ENCODE measurements at regions not wholly inside any gene's neighbourhood (a gene's known extent, or its start where the extent isn't known, plus 50 kb on each side); places are given as distances from the start of the nearest gene placed in this dataset.

DNA sequence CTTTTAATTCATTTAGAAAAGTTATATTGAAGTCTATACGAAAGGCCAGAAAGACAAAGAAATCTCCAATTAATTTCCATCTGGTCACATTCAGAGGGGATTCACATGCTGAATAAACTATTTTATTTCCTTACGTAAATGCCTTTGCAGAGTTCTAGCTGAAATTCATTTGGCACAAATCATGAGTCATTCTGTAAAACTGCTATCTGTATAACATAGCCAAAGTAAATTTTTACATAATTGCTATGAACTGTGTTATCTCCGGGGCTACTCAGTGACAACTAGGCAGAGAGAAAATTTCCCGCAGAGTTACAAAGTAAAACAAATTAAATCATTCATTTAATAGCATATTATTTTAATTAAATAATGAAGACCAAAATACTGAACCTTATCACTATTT, 463.2 kb upstream of the ADAMTS16 start:
- no peaks in the 10 kb centered on the region for H3K9me3 ChIP-seq (ENCODE audit: control insufficient read depth, low read depth, low read length)
- no peaks in the 10 kb centered on the region for H3K27me3 ChIP-seq (ENCODE audit: control insufficient read depth, insufficient read depth, low read length)
- no peak overlapping the region for H3K27ac ChIP-seq (ENCODE audit: low read length)
- H3K4me1 ChIP-seq (ENCODE audit: control insufficient read depth, low read depth, low read length): no peaks in the 10 kb centered on the region
- no peaks in the 10 kb centered on the region for H3K36me3 ChIP-seq (ENCODE audit: control insufficient read depth, low read depth, low read length)
- H3K4me3 ChIP-seq (ENCODE audit: low read length): no peak overlapping the region
- no peak overlapping the region for H3K9ac ChIP-seq (ENCODE audit: low read length)

DNA sequence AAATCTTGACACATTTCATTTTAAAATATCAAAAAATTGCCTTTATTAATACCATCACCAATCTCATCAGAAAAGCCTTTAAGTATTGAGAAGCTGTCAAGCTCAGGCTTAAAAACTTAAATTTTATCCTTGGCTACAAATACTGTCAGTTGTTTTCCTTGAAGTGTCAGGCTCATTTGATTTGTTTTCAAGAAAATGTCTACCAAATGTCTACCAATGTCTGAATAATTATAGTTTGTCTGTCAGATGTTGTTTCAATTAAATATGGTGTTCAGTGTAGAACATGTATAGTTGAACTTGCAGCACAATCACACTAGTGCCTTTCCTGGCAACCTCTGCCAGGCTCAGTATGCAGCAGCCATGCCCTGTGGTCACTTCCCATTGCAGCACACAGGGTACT, 455.2 kb upstream of the ADAMTS16 start:
- Histone ChIP-seq H3K4me1 (ENCODE audit: control insufficient read depth, low read depth, low read length) (no peaks in the 10 kb centered on the region), H3K27me3 (ENCODE audit: control insufficient read depth, insufficient read depth, low read length) (no peaks in the 10 kb centered on the region), H3K27ac (ENCODE audit: low read length) (no peak overlapping the region), H3K36me3 (ENCODE audit: control insufficient read depth, low read depth, low read length) (no peaks in the 10 kb centered on the region), H3K9ac (ENCODE audit: low read length) (no peak overlapping the region), H3K4me3 (ENCODE audit: low read length) (no peak overlapping the region), H3K9me3 (ENCODE audit: control insufficient read depth, low read depth, low read length) (no peaks in the 10 kb centered on the region)

DNA sequence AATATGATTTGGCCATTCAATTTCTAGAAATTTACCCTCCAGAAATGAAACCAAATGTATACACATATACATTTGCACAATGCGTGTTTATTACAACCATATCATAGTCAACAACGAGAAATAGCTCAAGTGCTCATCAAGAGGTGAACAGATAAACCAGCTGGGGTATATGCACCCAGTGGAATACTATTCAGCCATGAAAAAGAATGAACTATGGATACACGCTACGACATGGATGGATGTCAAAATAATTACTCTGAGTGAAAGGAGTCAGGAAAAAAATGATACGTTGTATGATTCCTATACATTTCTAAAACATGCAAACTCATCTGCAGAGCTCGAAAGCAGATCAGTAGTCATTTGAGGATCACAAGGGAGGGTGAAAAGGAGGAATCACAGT, 441.5 kb upstream of the ADAMTS16 start:
- no peak overlapping the region for H3K4me3 ChIP-seq (ENCODE audit: low read length)
- no peaks in the 10 kb centered on the region for H3K9me3 ChIP-seq (ENCODE audit: control insufficient read depth, low read depth, low read length)
- H3K4me1 ChIP-seq (ENCODE audit: control insufficient read depth, low read depth, low read length): no peaks in the 10 kb centered on the region
- no peaks in the 10 kb centered on the region for H3K36me3 ChIP-seq (ENCODE audit: control insufficient read depth, low read depth, low read length)
- H3K27ac ChIP-seq (ENCODE audit: low read length): no peak overlapping the region
- H3K27me3 ChIP-seq (ENCODE audit: control insufficient read depth, insufficient read depth, low read length): no peaks in the 10 kb centered on the region
- no peak overlapping the region for H3K9ac ChIP-seq (ENCODE audit: low read length)

DNA sequence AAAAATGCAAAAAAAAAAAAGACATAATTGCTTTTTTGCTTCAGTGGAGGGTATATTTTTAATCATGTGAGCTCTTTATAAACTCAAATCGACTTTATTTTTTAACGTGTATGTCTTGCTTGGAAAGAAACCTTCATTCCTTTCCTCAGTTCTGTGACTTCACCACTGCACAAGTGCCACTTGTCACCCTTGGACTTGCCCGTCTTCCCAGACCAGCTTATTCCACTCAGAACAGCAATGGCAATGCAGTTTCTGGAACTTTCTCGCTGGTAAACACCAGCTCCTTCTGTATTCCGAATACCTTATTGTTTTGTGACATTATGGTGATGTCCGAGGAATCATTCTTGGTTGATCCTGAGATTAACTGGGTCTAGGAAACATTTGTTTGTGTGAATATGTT, 440.5 kb upstream of the ADAMTS16 start:
- Histone ChIP-seq H3K36me3 (ENCODE audit: control insufficient read depth, low read depth, low read length) (no peaks in the 10 kb centered on the region), H3K9ac (ENCODE audit: low read length) (no peak overlapping the region), H3K4me1 (ENCODE audit: control insufficient read depth, low read depth, low read length) (no peaks in the 10 kb centered on the region), H3K27me3 (ENCODE audit: control insufficient read depth, insufficient read depth, low read length) (no peaks in the 10 kb centered on the region), H3K4me3 (ENCODE audit: low read length) (no peak overlapping the region), H3K27ac (ENCODE audit: low read length) (no peak overlapping the region), H3K9me3 (ENCODE audit: control insufficient read depth, low read depth, low read length) (no peaks in the 10 kb centered on the region)

DNA sequence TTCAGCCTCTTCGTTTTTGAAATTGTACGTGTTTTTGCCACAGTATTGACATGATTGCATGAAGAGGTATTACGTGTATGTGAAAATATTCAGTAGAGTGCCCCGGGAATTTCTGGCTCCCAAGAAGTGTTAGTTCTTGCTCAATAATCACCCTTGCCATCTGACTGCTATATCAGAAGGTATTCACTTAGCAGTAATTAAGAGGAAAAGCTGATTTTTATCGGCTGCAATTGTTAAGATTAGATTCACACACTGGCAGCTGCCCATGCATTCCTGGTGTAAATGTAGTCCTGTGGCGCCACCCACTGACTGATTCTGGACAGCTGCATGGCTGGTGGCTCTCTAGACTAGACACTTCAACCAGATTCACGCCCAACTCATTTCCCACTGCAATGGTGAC, 440.1 kb upstream of the ADAMTS16 start:
- H3K9ac ChIP-seq (ENCODE audit: low read length): no peak overlapping the region
- H3K27me3 ChIP-seq (ENCODE audit: control insufficient read depth, insufficient read depth, low read length): no peaks in the 10 kb centered on the region
- H3K36me3 ChIP-seq (ENCODE audit: control insufficient read depth, low read depth, low read length): no peaks in the 10 kb centered on the region
- no peak overlapping the region for H3K27ac ChIP-seq (ENCODE audit: low read length)
- H3K4me3 ChIP-seq (ENCODE audit: low read length): no peak overlapping the region
- H3K4me1 ChIP-seq (ENCODE audit: control insufficient read depth, low read depth, low read length): no peaks in the 10 kb centered on the region
- H3K9me3 ChIP-seq (ENCODE audit: control insufficient read depth, low read depth, low read length): no peaks in the 10 kb centered on the region

DNA sequence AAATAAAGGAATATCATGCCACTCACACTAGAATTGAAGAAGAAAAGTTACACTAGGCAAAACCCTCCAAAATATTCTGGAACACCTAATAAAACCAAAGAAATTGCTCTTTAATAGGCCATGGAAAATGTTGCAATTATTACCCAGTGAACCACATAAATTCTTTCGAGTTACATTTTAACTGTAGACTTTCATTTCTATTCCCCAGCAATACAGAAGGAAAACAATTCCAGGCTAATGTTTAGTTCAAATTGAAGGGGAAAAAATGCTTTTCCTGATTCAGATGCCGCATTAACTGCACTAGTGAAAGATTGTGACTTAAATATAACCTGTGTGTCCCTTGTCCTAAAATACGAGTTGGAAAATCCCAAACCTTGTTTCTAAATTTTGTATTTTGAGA, 439.3 kb upstream of the ADAMTS16 start:
- H3K27ac ChIP-seq (ENCODE audit: low read length): no peak overlapping the region
- no peak overlapping the region for H3K9ac ChIP-seq (ENCODE audit: low read length)
- H3K9me3 ChIP-seq (ENCODE audit: control insufficient read depth, low read depth, low read length): no peaks in the 10 kb centered on the region
- H3K36me3 ChIP-seq (ENCODE audit: control insufficient read depth, low read depth, low read length): no peaks in the 10 kb centered on the region
- H3K4me1 ChIP-seq (ENCODE audit: control insufficient read depth, low read depth, low read length): no peaks in the 10 kb centered on the region
- H3K4me3 ChIP-seq (ENCODE audit: low read length): no peak overlapping the region
- H3K27me3 ChIP-seq (ENCODE audit: control insufficient read depth, insufficient read depth, low read length): no peaks in the 10 kb centered on the region

DNA sequence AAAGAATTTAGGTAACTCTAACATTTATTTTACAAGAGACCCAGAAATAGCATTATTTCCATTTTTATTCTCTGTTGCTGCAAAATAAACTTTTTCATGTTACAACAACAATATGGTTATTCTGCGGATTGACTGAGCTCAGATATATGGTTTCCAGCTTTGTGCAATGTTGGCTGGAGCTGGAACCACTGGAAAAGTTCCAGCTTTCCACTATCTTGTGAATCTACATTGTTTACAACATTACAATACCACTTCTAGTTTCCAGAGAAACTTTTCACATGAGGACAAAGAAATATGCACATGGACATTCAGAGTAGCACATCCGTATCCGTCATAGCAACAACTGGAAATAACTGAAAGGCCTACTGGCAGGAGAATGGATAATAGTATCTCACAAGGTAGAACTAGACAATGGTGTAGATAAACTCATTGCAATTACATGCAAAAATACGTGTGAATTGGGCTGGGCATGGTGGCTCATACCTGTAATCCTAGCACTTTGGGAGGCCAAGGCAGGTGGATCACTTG, 436.1 kb upstream of the ADAMTS16 start:
- H3K4me1 ChIP-seq (ENCODE audit: control insufficient read depth, low read depth, low read length): no peaks in the 10 kb centered on the region

DNA sequence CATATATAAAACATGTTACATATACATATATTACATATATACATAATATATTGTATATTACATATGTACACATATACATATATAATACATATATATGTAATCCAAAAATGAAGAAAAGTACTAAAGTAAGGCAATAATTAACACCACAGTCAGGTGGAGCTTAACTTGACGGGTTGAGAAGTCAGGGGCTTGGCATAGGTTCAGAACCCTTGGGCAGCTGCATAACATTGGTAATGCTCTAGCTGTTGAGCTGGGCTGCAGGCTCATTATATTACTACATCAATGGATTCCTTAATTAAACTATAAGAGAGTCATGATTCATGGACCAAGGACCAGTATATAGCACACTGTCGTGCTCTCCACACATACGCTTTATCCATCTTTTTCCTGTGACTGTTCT, 435.2 kb upstream of the ADAMTS16 start:
- no peak overlapping the region for H3K27ac ChIP-seq (ENCODE audit: low read length)
- no peaks in the 10 kb centered on the region for H3K9me3 ChIP-seq (ENCODE audit: control insufficient read depth, low read depth, low read length)
- no peaks in the 10 kb centered on the region for H3K36me3 ChIP-seq (ENCODE audit: control insufficient read depth, low read depth, low read length)
- no peak overlapping the region for H3K9ac ChIP-seq (ENCODE audit: low read length)
- H3K4me1 ChIP-seq (ENCODE audit: control insufficient read depth, low read depth, low read length): no peaks in the 10 kb centered on the region
- H3K4me3 ChIP-seq (ENCODE audit: low read length): no peak overlapping the region
- H3K27me3 ChIP-seq (ENCODE audit: control insufficient read depth, insufficient read depth, low read length): no peaks in the 10 kb centered on the region

More for the DNA sequence above, 436.1 kb upstream of the ADAMTS16 start:
- H3K9ac ChIP-seq (ENCODE audit: low read length): no peak overlapping the region
- no peak overlapping the region for H3K27ac ChIP-seq (ENCODE audit: low read length)
- no peaks in the 10 kb centered on the region for H3K36me3 ChIP-seq (ENCODE audit: control insufficient read depth, low read depth, low read length)
- H3K4me3 ChIP-seq (ENCODE audit: low read length): no peak overlapping the region
- no peaks in the 10 kb centered on the region for H3K27me3 ChIP-seq (ENCODE audit: control insufficient read depth, insufficient read depth, low read length)
- H3K9me3 ChIP-seq (ENCODE audit: control insufficient read depth, low read depth, low read length): no peaks in the 10 kb centered on the region

DNA sequence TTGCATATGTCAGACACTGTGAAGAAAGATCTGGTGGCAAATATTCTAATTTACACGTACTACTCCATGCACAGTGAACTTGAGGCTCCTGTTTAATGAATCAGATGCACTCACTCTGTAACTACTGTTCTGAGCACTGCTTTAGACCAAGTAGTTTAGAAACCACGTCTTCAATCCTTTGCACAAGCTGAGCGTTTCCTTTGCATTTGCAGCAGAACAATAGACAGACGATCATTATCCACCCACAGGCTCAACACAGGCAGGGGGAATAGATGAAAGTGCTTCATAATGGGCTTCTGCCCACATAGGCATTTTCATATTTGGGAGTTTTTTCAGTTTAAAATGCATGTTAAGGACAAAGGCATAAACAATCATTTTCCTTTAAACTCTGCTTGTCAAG, 423.3 kb upstream of the ADAMTS16 start:
- no peaks in the 10 kb centered on the region for H3K9me3 ChIP-seq (ENCODE audit: control insufficient read depth, low read depth, low read length)
- no peak overlapping the region for H3K27ac ChIP-seq (ENCODE audit: low read length)
- no peak overlapping the region for H3K4me3 ChIP-seq (ENCODE audit: low read length)
- H3K4me1 ChIP-seq (ENCODE audit: control insufficient read depth, low read depth, low read length): no peaks in the 10 kb centered on the region
- H3K9ac ChIP-seq (ENCODE audit: low read length): no peak overlapping the region
- no peaks in the 10 kb centered on the region for H3K36me3 ChIP-seq (ENCODE audit: control insufficient read depth, low read depth, low read length)
- no peaks in the 10 kb centered on the region for H3K27me3 ChIP-seq (ENCODE audit: control insufficient read depth, insufficient read depth, low read length)

DNA sequence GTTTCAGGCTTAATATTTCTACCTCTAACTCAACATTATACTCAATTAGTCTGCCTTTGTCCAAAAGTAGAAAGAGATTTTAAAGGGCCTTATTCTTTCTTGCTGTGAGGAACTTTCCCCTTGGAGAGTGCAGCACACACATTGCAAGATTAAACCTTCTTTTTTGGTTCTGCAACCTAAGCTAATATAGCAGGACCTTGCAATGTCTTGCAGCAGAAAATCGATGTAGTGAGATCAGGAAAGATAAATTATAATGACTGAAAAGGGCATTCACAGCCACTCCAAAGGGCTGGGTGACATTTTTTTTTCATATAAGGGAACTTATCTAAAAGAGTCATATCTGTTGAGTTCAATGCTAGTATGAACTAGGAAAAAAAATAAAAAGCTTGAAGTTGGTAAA, 422.7 kb upstream of the ADAMTS16 start:
- H3K36me3 ChIP-seq (ENCODE audit: control insufficient read depth, low read depth, low read length): no peaks in the 10 kb centered on the region
- no peaks in the 10 kb centered on the region for H3K27me3 ChIP-seq (ENCODE audit: control insufficient read depth, insufficient read depth, low read length)
- no peak overlapping the region for H3K4me3 ChIP-seq (ENCODE audit: low read length)
- H3K9ac ChIP-seq (ENCODE audit: low read length): no peak overlapping the region
- H3K27ac ChIP-seq (ENCODE audit: low read length): no peak overlapping the region
- H3K9me3 ChIP-seq (ENCODE audit: control insufficient read depth, low read depth, low read length): no peaks in the 10 kb centered on the region
- no peaks in the 10 kb centered on the region for H3K4me1 ChIP-seq (ENCODE audit: control insufficient read depth, low read depth, low read length)

DNA sequence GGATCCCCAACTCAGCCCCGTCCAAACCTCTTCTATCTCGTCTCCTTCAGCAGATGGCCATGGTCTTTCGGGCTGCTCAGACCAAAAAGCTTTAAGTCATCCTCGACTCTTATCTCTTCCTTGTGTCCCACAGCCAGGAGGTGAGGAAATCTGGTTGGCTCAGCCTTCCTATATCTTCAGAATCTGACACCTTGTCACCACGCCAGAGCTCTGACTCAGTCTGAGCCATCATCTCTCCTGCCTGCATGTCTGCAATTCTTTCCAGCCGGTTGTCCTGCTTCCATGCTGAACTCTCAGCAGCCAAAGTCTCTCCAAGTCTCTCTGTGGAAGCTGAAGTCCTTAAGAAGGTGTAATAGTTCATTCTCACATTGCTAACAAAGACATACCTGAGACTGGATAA, 419.3 kb upstream of the ADAMTS16 start:
- H3K4me1 ChIP-seq (ENCODE audit: control insufficient read depth, low read depth, low read length): no peaks in the 10 kb centered on the region
- H3K27me3 ChIP-seq (ENCODE audit: control insufficient read depth, insufficient read depth, low read length): no peaks in the 10 kb centered on the region
- no peak overlapping the region for H3K4me3 ChIP-seq (ENCODE audit: low read length)
- no peaks in the 10 kb centered on the region for H3K9me3 ChIP-seq (ENCODE audit: control insufficient read depth, low read depth, low read length)
- no peaks in the 10 kb centered on the region for H3K36me3 ChIP-seq (ENCODE audit: control insufficient read depth, low read depth, low read length)
- H3K9ac ChIP-seq (ENCODE audit: low read length): no peak overlapping the region
- H3K27ac ChIP-seq (ENCODE audit: low read length): no peak overlapping the region

DNA sequence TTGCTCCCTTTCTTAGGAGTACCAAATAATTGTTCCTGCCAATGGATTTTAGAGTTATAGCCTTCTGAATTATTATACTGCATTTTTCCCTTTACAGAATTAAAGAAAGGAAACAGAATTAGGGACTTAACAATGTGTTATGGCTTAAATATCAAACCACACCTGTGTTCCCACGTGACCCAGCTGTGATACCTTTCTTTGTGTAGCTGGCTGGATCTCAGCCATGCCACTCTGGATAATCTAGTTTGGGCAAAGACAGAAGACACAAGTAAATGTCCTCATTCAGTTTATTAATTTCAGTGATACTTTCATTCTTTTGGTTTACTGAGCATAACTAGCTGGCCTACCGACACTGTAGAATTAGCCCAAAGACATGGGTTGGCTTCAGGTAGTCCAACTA, 417.2 kb upstream of the ADAMTS16 start:
- H3K27ac ChIP-seq (ENCODE audit: low read length): no peak overlapping the region
- H3K27me3 ChIP-seq (ENCODE audit: control insufficient read depth, insufficient read depth, low read length): no peaks in the 10 kb centered on the region
- no peaks in the 10 kb centered on the region for H3K9me3 ChIP-seq (ENCODE audit: control insufficient read depth, low read depth, low read length)
- H3K4me3 ChIP-seq (ENCODE audit: low read length): no peak overlapping the region
- no peak overlapping the region for H3K9ac ChIP-seq (ENCODE audit: low read length)
- H3K4me1 ChIP-seq (ENCODE audit: control insufficient read depth, low read depth, low read length): no peaks in the 10 kb centered on the region
- H3K36me3 ChIP-seq (ENCODE audit: control insufficient read depth, low read depth, low read length): no peaks in the 10 kb centered on the region
